SU-DHL-6 (cell line): ENCODE measurements at regions not wholly inside any gene's neighbourhood (a gene's known extent, or its start where the extent isn't known, plus 50 kb on each side); places are given as distances from the start of the nearest gene placed in this dataset.
A peak's percentile ranks its signal among the peaks of the same experiment; 100 is the strongest.

Source experiments
- H2AFZ ChIP-seq: fragments of 200-600 bp; sonication (generic); 2 replicates; pipeline ENCODE4 v1.6.1; 2014; ENCODE audit warnings: low read depth, mild to moderate bottlenecking, moderate library complexity, mixed read lengths, antibody characterized with exemption, low read length; ENCODE audit not compliant: severe bottlenecking
- H3F3A ChIP-seq: fragments of 200-600 bp; shearing (Covaris generic); 2 replicates; pipeline ENCODE4 v1.6.0; 2016; ENCODE audit warnings: antibody characterized with exemption, mild to moderate bottlenecking; ENCODE audit not compliant: insufficient read depth
- H3K27ac ChIP-seq: fragments of 200-600 bp; sonication (generic); 2 replicates; pipeline ENCODE4 v1.5.1; 2016; ENCODE audit warnings: low read depth, mild to moderate bottlenecking, low read length, moderate library complexity, mixed read lengths
- H3K27me3 ChIP-seq: fragments of 200-600 bp; sonication (generic), shearing (Covaris generic); 2 replicates; pipeline ENCODE4 v1.6.0; 2014; ENCODE audit warnings: mild to moderate bottlenecking, low read length
- H3K36me3 ChIP-seq: fragments of 200-600 bp; sonication (generic); 2 replicates; pipeline ENCODE4 v1.6.1; 2014; ENCODE audit warnings: mild to moderate bottlenecking, low read length, mixed read lengths
- H3K4me2 ChIP-seq: fragments of 300-600, 200-600 bp; shearing (Covaris generic), sonication (generic); 2 replicates; pipeline ENCODE4 v1.6.0; 2014; ENCODE audit warnings: low read length, low read depth, mild to moderate bottlenecking; ENCODE audit not compliant: poor library complexity, severe bottlenecking
- H3K4me3 ChIP-seq: fragments of 200-600 bp; sonication (generic); 2 replicates; pipeline ENCODE4 v1.5.1; 2014; ENCODE audit warnings: antibody characterized with exemption, low read length, mild to moderate bottlenecking, mixed read lengths; ENCODE audit not compliant: insufficient read depth, poor library complexity, severe bottlenecking
- H3K79me2 ChIP-seq: fragments of 200-600 bp; sonication (generic); 2 replicates; pipeline ENCODE4 v1.6.1; 2014; ENCODE audit warnings: mild to moderate bottlenecking, low read length, moderate library complexity; ENCODE audit not compliant: insufficient read depth
- H3K9ac ChIP-seq: fragments of 200-600 bp; sonication (generic); 2 replicates; pipeline ENCODE4 v1.7.0; 2014; ENCODE audit warnings: mild to moderate bottlenecking, low read length
- H3K9me2 ChIP-seq: fragments of 200-600 bp; sonication (generic); replicated peaks from 2 replicates; pipeline ENCODE4 v1.6.1; 2014; ENCODE audit warnings: low read length; ENCODE audit not compliant: insufficient read depth
- H3K9me3 ChIP-seq: fragments of 200-600 bp; sonication (generic); 2 replicates; pipeline ENCODE4 v1.6.1; 2014; ENCODE audit warnings: low read length, mixed read lengths; ENCODE audit not compliant: insufficient read depth
- H4K20me1 ChIP-seq: fragments of 200-600 bp; sonication (generic); 2 replicates; pipeline ENCODE4 v1.6.1; 2014; ENCODE audit warnings: low read depth, mild to moderate bottlenecking, antibody characterized with exemption, low read length, moderate library complexity, mixed read lengths
- EZH2phosphoT487 ChIP-seq: fragments of 200-600 bp; sonication (generic), shearing (Covaris generic); conservative IDR thresholded peaks from 2 replicates; pipeline ENCODE4 v1.6.1; 2018; ENCODE audit warnings: mild to moderate bottlenecking, antibody characterized with exemption, low read length, moderate library complexity, mixed read lengths
- TF ChIP-seq, protein P1 (sequence below): fragments of 200-600 bp; sonication (generic); IDR thresholded peaks from one replicate; pipeline ENCODE4 v1.5.1; 2017; ENCODE audit warnings: antibody characterized with exemption, mild to moderate bottlenecking, low read length, moderate library complexity; ENCODE audit not compliant: insufficient read depth, poor library complexity, severe bottlenecking

DNA sequence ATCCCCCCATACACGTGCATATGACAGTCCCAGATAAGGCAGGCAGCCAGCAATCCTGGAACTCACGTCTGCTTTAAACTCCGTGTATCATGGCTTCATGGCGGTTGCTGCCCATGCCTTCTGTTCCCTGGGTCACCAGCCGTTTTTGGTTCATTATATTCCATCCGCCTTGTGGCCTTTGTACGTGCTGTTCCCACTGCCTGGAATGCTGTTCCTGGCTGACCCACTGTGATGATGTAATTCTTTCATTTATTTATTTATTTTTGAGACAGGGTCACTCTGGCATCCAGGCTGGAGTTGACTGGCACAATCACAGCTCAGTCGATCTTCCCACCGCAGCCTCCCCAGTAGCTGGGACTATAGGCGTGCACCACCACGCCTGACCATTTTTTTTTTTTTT, 136.7 kb upstream of the GSE1 start:
- Histone ChIP-seq H3F3A (no peaks in the 10 kb centered on the region), H4K20me1 (no peaks in the 10 kb centered on the region), H2AFZ (no peak overlapping the region)

DNA sequence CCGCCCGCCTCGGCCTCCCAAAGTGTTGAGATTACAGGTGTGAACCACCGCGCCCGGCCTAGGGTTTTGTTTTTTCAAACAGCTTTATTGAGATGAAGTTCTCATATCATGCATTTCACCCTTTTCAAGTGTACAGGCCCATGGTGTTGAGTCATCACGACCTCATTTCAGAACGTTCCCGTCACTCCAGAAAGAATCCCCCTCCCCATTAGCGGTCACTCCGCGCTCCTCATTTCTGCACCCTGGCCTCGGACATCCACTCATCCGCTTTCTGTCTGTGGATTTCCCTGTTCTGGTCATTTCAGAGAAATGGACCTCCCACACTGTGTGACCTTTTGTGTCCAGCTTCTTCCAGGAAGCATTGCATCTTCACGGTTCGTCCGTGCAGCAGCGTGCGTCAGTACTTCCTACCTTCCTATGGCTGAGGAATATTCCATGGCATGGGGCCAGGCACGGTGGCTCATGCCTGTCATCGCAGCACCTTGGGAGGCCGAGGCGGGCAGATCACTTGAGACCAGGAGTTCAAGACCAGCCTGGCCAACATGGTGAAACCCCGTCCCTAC, 135.2 kb upstream of the GSE1 start:
- Histone ChIP-seq H2AFZ (no peak overlapping the region), H3F3A (no peaks in the 10 kb centered on the region), H3K4me2 (no peak overlapping the region), H3K9me2 (no peaks in the 10 kb centered on the region), H3K27me3 (no peaks in the 10 kb centered on the region), H3K9ac (no peak overlapping the region), H4K20me1 (no peaks in the 10 kb centered on the region), H3K27ac (no peak overlapping the region), H3K4me3 (no peak overlapping the region), H3K9me3 (no peaks in the 10 kb centered on the region), H3K79me2 (no peaks in the 10 kb centered on the region), H3K36me3 (no peaks in the 10 kb centered on the region)
- TF ChIP-seq, protein P1, sequence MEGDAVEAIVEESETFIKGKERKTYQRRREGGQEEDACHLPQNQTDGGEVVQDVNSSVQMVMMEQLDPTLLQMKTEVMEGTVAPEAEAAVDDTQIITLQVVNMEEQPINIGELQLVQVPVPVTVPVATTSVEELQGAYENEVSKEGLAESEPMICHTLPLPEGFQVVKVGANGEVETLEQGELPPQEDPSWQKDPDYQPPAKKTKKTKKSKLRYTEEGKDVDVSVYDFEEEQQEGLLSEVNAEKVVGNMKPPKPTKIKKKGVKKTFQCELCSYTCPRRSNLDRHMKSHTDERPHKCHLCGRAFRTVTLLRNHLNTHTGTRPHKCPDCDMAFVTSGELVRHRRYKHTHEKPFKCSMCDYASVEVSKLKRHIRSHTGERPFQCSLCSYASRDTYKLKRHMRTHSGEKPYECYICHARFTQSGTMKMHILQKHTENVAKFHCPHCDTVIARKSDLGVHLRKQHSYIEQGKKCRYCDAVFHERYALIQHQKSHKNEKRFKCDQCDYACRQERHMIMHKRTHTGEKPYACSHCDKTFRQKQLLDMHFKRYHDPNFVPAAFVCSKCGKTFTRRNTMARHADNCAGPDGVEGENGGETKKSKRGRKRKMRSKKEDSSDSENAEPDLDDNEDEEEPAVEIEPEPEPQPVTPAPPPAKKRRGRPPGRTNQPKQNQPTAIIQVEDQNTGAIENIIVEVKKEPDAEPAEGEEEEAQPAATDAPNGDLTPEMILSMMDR: no peak
- TF ChIP-seq EZH2phosphoT487: no peak

More for the DNA sequence above, 136.7 kb upstream of the GSE1 start:
- TF ChIP-seq EZH2phosphoT487: no peak
- TF ChIP-seq, protein P1: no peak
- no peak overlapping the region for H3K9ac ChIP-seq
- no peaks in the 10 kb centered on the region for H3K27me3 ChIP-seq
- H3K36me3 ChIP-seq: no peaks in the 10 kb centered on the region
- H3K4me2 ChIP-seq: no peak overlapping the region
- H3K79me2 ChIP-seq: no peaks in the 10 kb centered on the region
- H3K9me2 ChIP-seq: no peaks in the 10 kb centered on the region
- H3K27ac ChIP-seq: no peak overlapping the region
- no peaks in the 10 kb centered on the region for H3K9me3 ChIP-seq
- H3K4me3 ChIP-seq: no peak overlapping the region

GRCh38 chr16:85479972-85480726, 133.0 kb upstream of the GSE1 start:
- no peaks in the 10 kb centered on the region for H3K9me2 ChIP-seq
- H3K9me3 ChIP-seq: no peaks in the 10 kb centered on the region
- H3F3A ChIP-seq: no peaks in the 10 kb centered on the region
- H3K27ac ChIP-seq: no peak overlapping the region
- H3K4me2 ChIP-seq: no peak overlapping the region
- H3K79me2 ChIP-seq: no peaks in the 10 kb centered on the region
- TF ChIP-seq EZH2phosphoT487: no peak
- TF ChIP-seq, protein P1: peak; percentile 36
- H2AFZ ChIP-seq: no peak overlapping the region
- no peak overlapping the region for H3K4me3 ChIP-seq
- H3K27me3 ChIP-seq: no peaks in the 10 kb centered on the region
- no peak overlapping the region for H3K9ac ChIP-seq
- no peaks in the 10 kb centered on the region for H4K20me1 ChIP-seq
- H3K36me3 ChIP-seq: no peaks in the 10 kb centered on the region
